Retina (tissue), 1 donor: ENCODE measurements at regions not wholly inside any gene's neighbourhood (a gene's known extent, or its start where the extent isn't known, plus 50 kb on each side); places are given as distances from the start of the nearest gene placed in this dataset.
A peak's percentile ranks its signal among the peaks of the same experiment; 100 is the strongest.

ENCODE experiments used
- DNase-seq: peaks from one replicate; pipeline ENCODE4 v3.0.0-alpha.2; 2016

GRCh38 chr14:87712396-87713090 is 280.4 kb downstream of the GALC start:
- DNase-seq = peak; percentile 35

GRCh38 chr14:87705439-87705896 is 287.5 kb downstream of the GALC start:
- no peak for DNase-seq

- DNase-seq = no peak
These were observed 294.5 kb downstream of the GALC start for GRCh38 chr14:87698481-87698880.

GRCh38 chr14:87696485-87696884 is 296.5 kb downstream of the GALC start:
- no peak for DNase-seq

GRCh38 chr14:87691042-87691881 is 301.7 kb downstream of the GALC start:
- peak; percentile 28 for DNase-seq

- peak; percentile 27 for DNase-seq
These were observed 302.8 kb downstream of the GALC start for GRCh38 chr14:87690076-87690613.

GRCh38 chr14:87688524-87688923 is 304.5 kb downstream of the GALC start:
- no peak for DNase-seq

GRCh38 chr14:87687420-87687819 is 305.6 kb downstream of the GALC start:
- DNase-seq = no peak

- DNase-seq = no peak
These were observed 306.2 kb downstream of the GALC start for GRCh38 chr14:87686746-87687145.

GRCh38 chr14:87679866-87680265 is 313.1 kb downstream of the GALC start:
- DNase-seq = no peak

GRCh38 chr14:87678624-87679023 is 314.4 kb downstream of the GALC start:
- no peak for DNase-seq

GRCh38 chr14:87676814-87677437 is 316.1 kb downstream of the GALC start:
- no peak for DNase-seq

GRCh38 chr14:87667659-87668058 is 325.3 kb downstream of the GALC start:
- no peak for DNase-seq

- no peak for DNase-seq
These were observed 336.7 kb downstream of the GALC start for GRCh38 chr14:87656315-87656714.

- no peak for DNase-seq
These were observed 340.7 kb downstream of the GALC start for GRCh38 chr14:87652278-87652677.

GRCh38 chr14:87644689-87645088 is 348.3 kb downstream of the GALC start:
- DNase-seq = no peak

- no peak for DNase-seq
These were observed 350.0 kb downstream of the GALC start for GRCh38 chr14:87643005-87643404.

GRCh38 chr14:87640553-87640952 is 352.4 kb downstream of the GALC start:
- DNase-seq = no peak

GRCh38 chr14:87638196-87638595 is 354.8 kb downstream of the GALC start:
- DNase-seq = no peak

GRCh38 chr14:87635442-87635841 is 357.5 kb downstream of the GALC start:
- DNase-seq = no peak

GRCh38 chr14:87632796-87633195 is 360.2 kb downstream of the GALC start:
- no peak for DNase-seq

GRCh38 chr14:87630846-87631245 is 362.1 kb downstream of the GALC start:
- peak; percentile 9 for DNase-seq

- DNase-seq = no peak
These were observed 363.2 kb downstream of the GALC start for GRCh38 chr14:87629788-87630187.
